Endodermal cell (in vitro differentiated cells): ENCODE measurements at regions not wholly inside any gene's neighbourhood (a gene's known extent, or its start where the extent isn't known, plus 50 kb on each side); places are given as distances from the start of the nearest gene placed in this dataset.

ENCODE experiments used
- DNase-seq: peaks from one replicate; pipeline ENCODE4 v3.0.0-alpha.2; 2017
- H3K27ac ChIP-seq: 2 replicates; pipeline ENCODE4 v1.5.1; 2013; ENCODE audit warnings: mild to moderate bottlenecking, low read depth, low read length, moderate library complexity
- H3K27me3 ChIP-seq: 2 replicates; pipeline ENCODE4 v1.6.1; 2013; ENCODE audit warnings: mild to moderate bottlenecking, low read length, moderate library complexity; ENCODE audit not compliant: insufficient read depth, control insufficient read depth, poor library complexity, severe bottlenecking
- H3K36me3 ChIP-seq: 2 replicates; pipeline ENCODE4 v1.7.0; 2013; ENCODE audit warnings: mild to moderate bottlenecking, low read length, moderate library complexity; ENCODE audit not compliant: control insufficient read depth, insufficient read depth
- H3K4me1 ChIP-seq: one replicate; pipeline ENCODE4 v1.7.0; 2013; ENCODE audit warnings: low read length; ENCODE audit not compliant: control insufficient read depth, insufficient read depth
- H3K4me3 ChIP-seq: 2 replicates; pipeline ENCODE4 v1.5.1; 2013; ENCODE audit warnings: mild to moderate bottlenecking, low read length, moderate library complexity
- H3K9ac ChIP-seq: 2 replicates; pipeline ENCODE4 v1.6.1; 2013; ENCODE audit warnings: mild to moderate bottlenecking, low read length, moderate library complexity; ENCODE audit not compliant: poor library complexity, severe bottlenecking; ENCODE audit errors: extremely low read depth
- H3K9me3 ChIP-seq: 2 replicates; pipeline ENCODE4 v1.6.1; 2013; ENCODE audit warnings: mild to moderate bottlenecking, low read length, moderate library complexity; ENCODE audit not compliant: control insufficient read depth
- H3K27ac Mint-ChIP-seq: 2 replicates; pipeline ENCODE4 v1.8.0; 2020; ENCODE audit warnings: mixed read lengths
- H3K27me3 Mint-ChIP-seq: 2 replicates; pipeline ENCODE4 v1.8.0; 2021; ENCODE audit warnings: mild to moderate bottlenecking, mixed read lengths; ENCODE audit not compliant: insufficient read depth
- H3K36me3 Mint-ChIP-seq: 2 replicates; pipeline ENCODE4 v1.8.0; 2020; ENCODE audit warnings: low read depth, mixed read lengths
- H3K4me1 Mint-ChIP-seq: 2 replicates; pipeline ENCODE4 v1.8.0; 2020; ENCODE audit warnings: mixed read lengths
- H3K4me3 Mint-ChIP-seq: 2 replicates; pipeline ENCODE4 v1.8.0; 2020; ENCODE audit warnings: mild to moderate bottlenecking, moderate library complexity, mixed read lengths
- H3K9me3 Mint-ChIP-seq: 2 replicates; pipeline ENCODE4 v1.8.0; 2020; ENCODE audit warnings: mild to moderate bottlenecking, mixed read lengths
- CTCF ChIP-seq: fragments of 200-600 bp; sonication (generic); conservative IDR thresholded peaks from 2 replicates; pipeline ENCODE4 v1.5.0; 2021; ENCODE audit warnings: antibody characterized with exemption, mild to moderate bottlenecking
- WGBS, 2 experiments: methylation state at CpG; one replicate each; pipeline versions ENCODE4 v1.1.5 to v1.1.7; 2013; ENCODE audit warnings: missing lambda C conversion rate in 2 of 2, mixed read lengths in 1 of 2; ENCODE audit not compliant: insufficient coverage in 1 of 2, insufficient read length in 1 of 2; 5-methylcytosine and 5-hydroxymethylcytosine counted together

DNA sequence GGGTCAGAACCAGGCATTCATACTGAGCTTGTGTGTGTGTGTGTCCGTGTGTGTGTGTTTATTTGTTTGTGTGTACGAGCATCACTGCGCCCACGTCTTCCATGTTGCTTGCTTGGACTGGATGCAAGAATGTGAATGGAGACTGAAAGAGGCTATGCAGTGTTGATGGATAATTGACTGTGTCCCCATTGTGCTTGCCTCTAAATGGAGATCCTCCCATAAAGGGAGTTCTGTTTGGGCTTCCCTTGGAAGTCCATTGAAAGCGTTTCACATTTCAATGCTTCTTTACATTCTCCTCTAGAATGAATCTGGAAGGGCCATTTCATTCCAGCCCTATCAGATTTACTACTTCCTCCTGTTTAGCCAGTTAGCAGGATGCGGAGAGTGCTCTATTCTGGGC lies 124.0 kb downstream of the GP2 start:
- 86 to 91% methylated on average over 2 to 6 of the region's 6 CpGs for WGBS, 2 experiments
- Mint-ChIP-seq H3K27ac (no peak overlapping the region), H3K36me3 (no peaks in the 10 kb centered on the region), H3K4me3 (no peak overlapping the region), H3K4me1 (no peaks in the 10 kb centered on the region), H3K27me3 (no peaks in the 10 kb centered on the region), H3K9me3 (no peaks in the 10 kb centered on the region)
- Histone ChIP-seq H3K9ac (no peak overlapping the region), H3K36me3 (no peaks in the 10 kb centered on the region), H3K27me3 (no peaks in the 10 kb centered on the region), H3K9me3 (no peaks in the 10 kb centered on the region), H3K27ac (no peak overlapping the region), H3K4me1 (no peaks in the 10 kb centered on the region), H3K4me3 (no peak overlapping the region)
- no peak for TF ChIP-seq CTCF
- DNase-seq, result no peak

GRCh38 chr16:20202747-20203146 lies 124.6 kb downstream of the GP2 start:
- no peaks in the 10 kb centered on the region for H3K27me3 ChIP-seq
- Mint-ChIP-seq H3K36me3 (no peaks in the 10 kb centered on the region), H3K9me3 (no peaks in the 10 kb centered on the region), H3K4me3 (no peak overlapping the region), H3K27ac (no peak overlapping the region), H3K27me3 (no peaks in the 10 kb centered on the region), H3K4me1 (no peaks in the 10 kb centered on the region)
- no peak for DNase-seq
- H3K36me3 ChIP-seq, result no peaks in the 10 kb centered on the region
- H3K9me3 ChIP-seq, result no peaks in the 10 kb centered on the region
- TF ChIP-seq CTCF, result no peak
- WGBS, 2 experiments, result 89 to 100% methylated on average over 2 to 3 of the region's 3 CpGs
- no peak overlapping the region for H3K9ac ChIP-seq
- H3K27ac ChIP-seq, result no peak overlapping the region
- no peaks in the 10 kb centered on the region for H3K4me1 ChIP-seq
- H3K4me3 ChIP-seq, result no peak overlapping the region

DNA sequence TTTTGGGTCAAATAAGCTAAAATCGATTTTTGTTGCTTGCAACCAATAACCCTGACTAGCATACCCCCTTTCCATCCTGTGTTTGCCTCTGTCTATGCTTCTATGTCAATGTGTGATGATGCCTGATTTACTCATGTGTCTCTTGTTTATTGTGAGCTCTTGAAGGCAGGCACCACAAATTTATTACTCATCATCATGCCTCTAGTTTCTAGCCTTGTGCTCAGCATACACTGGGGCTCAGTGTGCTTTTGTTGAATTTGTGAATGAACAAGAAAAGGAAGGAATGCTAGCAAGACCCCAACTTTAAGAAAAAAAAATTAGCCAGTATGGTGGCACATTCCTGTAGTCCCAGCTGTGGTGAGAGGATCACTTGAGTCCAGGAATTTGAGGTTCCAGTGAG lies 119.1 kb upstream of the GPR139 start:
- Mint-ChIP-seq H3K4me3 (no peak overlapping the region), H3K9me3 (no peaks in the 10 kb centered on the region), H3K4me1 (no peaks in the 10 kb centered on the region), H3K27me3 (no peaks in the 10 kb centered on the region), H3K27ac (no peak overlapping the region), H3K36me3 (no peaks in the 10 kb centered on the region)
- Histone ChIP-seq H3K36me3 (no peaks in the 10 kb centered on the region), H3K9me3 (no peaks in the 10 kb centered on the region), H3K27me3 (no peaks in the 10 kb centered on the region), H3K4me3 (no peak overlapping the region), H3K27ac (no peak overlapping the region), H3K4me1 (no peaks in the 10 kb centered on the region), H3K9ac (no peak overlapping the region)
- no peak for TF ChIP-seq CTCF
- DNase-seq, result no peak
- 77 to 86% methylated on average over 1 of the region's 1 CpG for WGBS, 2 experiments
